Loucy (cell line): ENCODE measurements at regions not wholly inside any gene's neighbourhood (a gene's known extent, or its start where the extent isn't known, plus 50 kb on each side); places are given as distances from the start of the nearest gene placed in this dataset.

Experiments
- H2AFZ ChIP-seq: fragments of 200-600 bp; sonication (generic); 2 replicates; pipeline ENCODE4 v1.6.0; 2016; ENCODE audit warnings: antibody characterized with exemption, mild to moderate bottlenecking, low read length, moderate library complexity
- H3F3A ChIP-seq: fragments of 200-600 bp; 2 replicates; pipeline ENCODE4 v1.6.0; 2016; ENCODE audit warnings: antibody characterized with exemption, low read depth, mild to moderate bottlenecking
- H3K27me3 ChIP-seq: fragments of 200-600 bp; sonication (generic); 2 replicates; pipeline ENCODE4 v1.6.1; 2014; ENCODE audit warnings: low read length, mild to moderate bottlenecking; ENCODE audit not compliant: insufficient read depth, poor library complexity, severe bottlenecking
- H3K36me3 ChIP-seq: fragments of 200-600 bp; sonication (generic); 2 replicates; pipeline ENCODE4 v1.6.1; 2016; ENCODE audit warnings: low read length; ENCODE audit not compliant: insufficient read depth
- H3K4me1 ChIP-seq: fragments of 200-600 bp; sonication (generic); 2 replicates; pipeline ENCODE4 v1.5.1; 2014; ENCODE audit warnings: low read length, mild to moderate bottlenecking; ENCODE audit not compliant: insufficient read depth, poor library complexity, severe bottlenecking
- H3K4me2 ChIP-seq: fragments of 200-600 bp; sonication (generic); 2 replicates; pipeline ENCODE4 v1.6.0; 2014; ENCODE audit warnings: antibody characterized with exemption, low read length, low read depth, mild to moderate bottlenecking; ENCODE audit not compliant: poor library complexity, severe bottlenecking
- H3K4me3 ChIP-seq: fragments of 200-600 bp; sonication (generic); 2 replicates; pipeline ENCODE4 v1.5.1; 2014; ENCODE audit warnings: low read length, mild to moderate bottlenecking, mixed read lengths; ENCODE audit not compliant: poor library complexity, severe bottlenecking
- H3K79me2 ChIP-seq: fragments of 200-600 bp; sonication (generic); 2 replicates; pipeline ENCODE4 v1.6.1; 2014; ENCODE audit warnings: low read length; ENCODE audit not compliant: insufficient read depth
- H3K9ac ChIP-seq: fragments of 200-600 bp; sonication (generic); 2 replicates; pipeline ENCODE4 v1.6.0; 2014; ENCODE audit warnings: mild to moderate bottlenecking, low read depth, low read length, moderate library complexity; ENCODE audit not compliant: poor library complexity, severe bottlenecking
- H3K9me2 ChIP-seq: fragments of 200-600 bp; sonication (generic); replicated peaks from 2 replicates; pipeline ENCODE4 v1.6.1; 2016; ENCODE audit warnings: low read depth, low read length, mixed read lengths
- H3K9me3 ChIP-seq: fragments of 200-600 bp; sonication (generic); 2 replicates; pipeline ENCODE4 v1.6.1; 2014; ENCODE audit warnings: mild to moderate bottlenecking, antibody characterized with exemption, low read length, low read depth; ENCODE audit not compliant: insufficient read depth
- H4K20me1 ChIP-seq: fragments of 200-600 bp; sonication (generic); 2 replicates; pipeline ENCODE4 v1.6.0; 2014; ENCODE audit warnings: antibody characterized with exemption, low read length, mild to moderate bottlenecking; ENCODE audit not compliant: insufficient read depth, poor library complexity, severe bottlenecking
- CTCF ChIP-seq: fragments of 200-600 bp; sonication (generic); conservative IDR thresholded peaks from 2 replicates; pipeline ENCODE4 v1.5.1; 2014; ENCODE audit warnings: mild to moderate bottlenecking, antibody characterized with exemption, low read length
- EZH2phosphoT487 ChIP-seq: fragments of 200-600 bp; IDR thresholded peaks from 2 replicates; pipeline ENCODE4 v1.6.1; 2018; ENCODE audit warnings: antibody characterized with exemption, mild to moderate bottlenecking, moderate library complexity, borderline replicate concordance

DNA sequence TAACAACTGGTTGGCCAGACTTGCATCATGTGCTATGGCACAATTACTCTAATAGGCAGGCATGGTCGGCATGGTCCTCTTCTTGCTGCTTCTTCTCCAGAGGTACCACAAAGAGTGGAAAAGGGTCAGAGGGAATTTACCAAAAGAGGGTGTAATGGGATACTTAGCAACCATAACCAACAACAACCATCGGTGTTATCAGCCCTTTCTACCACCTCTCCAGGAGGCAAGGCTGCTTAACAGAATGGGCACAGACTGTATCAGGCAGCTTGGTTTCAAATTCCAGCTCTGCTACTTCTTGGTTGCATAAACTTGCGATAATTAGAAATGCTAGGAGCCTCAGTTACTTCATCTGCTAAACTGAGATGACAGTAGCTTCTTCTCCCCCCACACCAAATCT lies 284.6 kb upstream of the CRBN start:
- H3F3A ChIP-seq, result no peaks in the 10 kb centered on the region
- no peak overlapping the region for H3K4me3 ChIP-seq
- no peaks in the 10 kb centered on the region for H3K27me3 ChIP-seq
- no peaks in the 10 kb centered on the region for H3K36me3 ChIP-seq
- H3K9me3 ChIP-seq, result no peaks in the 10 kb centered on the region
- no peak overlapping the region for H2AFZ ChIP-seq
- no peaks in the 10 kb centered on the region for H3K4me1 ChIP-seq
- H3K4me2 ChIP-seq, result no peak overlapping the region
- TF ChIP-seq EZH2phosphoT487, result no peak
- H3K9me2 ChIP-seq, result no peaks in the 10 kb centered on the region
- no peaks in the 10 kb centered on the region for H4K20me1 ChIP-seq
- H3K9ac ChIP-seq, result no peak overlapping the region
- no peaks in the 10 kb centered on the region for H3K79me2 ChIP-seq

DNA sequence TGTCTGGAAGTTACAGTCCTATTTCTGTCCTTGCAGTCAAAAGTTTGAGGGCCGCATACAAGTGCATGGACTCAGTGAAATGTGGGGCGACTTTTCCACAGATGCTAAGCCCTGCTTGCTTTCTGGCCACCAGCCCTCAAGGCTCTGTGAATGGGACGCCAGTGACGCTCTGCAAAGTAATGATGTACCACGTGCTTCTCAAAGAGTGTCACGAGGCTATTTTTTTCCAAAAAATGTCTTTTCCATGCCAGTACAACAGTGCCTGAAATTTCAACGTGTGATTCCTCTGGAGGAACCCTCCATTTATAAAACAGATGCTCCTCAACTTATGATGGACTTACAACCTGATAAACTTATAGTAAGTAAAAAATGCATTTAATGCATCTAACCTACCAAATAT lies 281.8 kb upstream of the CRBN start:
- H3F3A ChIP-seq, result no peaks in the 10 kb centered on the region
- H4K20me1 ChIP-seq, result no peaks in the 10 kb centered on the region
- H3K4me2 ChIP-seq, result no peak overlapping the region
- H3K4me3 ChIP-seq, result no peak overlapping the region
- no peaks in the 10 kb centered on the region for H3K36me3 ChIP-seq
- TF ChIP-seq CTCF (no peak), EZH2phosphoT487 (no peak)
- no peaks in the 10 kb centered on the region for H3K79me2 ChIP-seq
- no peaks in the 10 kb centered on the region for H3K9me3 ChIP-seq
- no peaks in the 10 kb centered on the region for H3K9me2 ChIP-seq
- H3K4me1 ChIP-seq, result no peaks in the 10 kb centered on the region
- no peaks in the 10 kb centered on the region for H3K27me3 ChIP-seq
- no peak overlapping the region for H3K9ac ChIP-seq
- no peak overlapping the region for H2AFZ ChIP-seq

DNA sequence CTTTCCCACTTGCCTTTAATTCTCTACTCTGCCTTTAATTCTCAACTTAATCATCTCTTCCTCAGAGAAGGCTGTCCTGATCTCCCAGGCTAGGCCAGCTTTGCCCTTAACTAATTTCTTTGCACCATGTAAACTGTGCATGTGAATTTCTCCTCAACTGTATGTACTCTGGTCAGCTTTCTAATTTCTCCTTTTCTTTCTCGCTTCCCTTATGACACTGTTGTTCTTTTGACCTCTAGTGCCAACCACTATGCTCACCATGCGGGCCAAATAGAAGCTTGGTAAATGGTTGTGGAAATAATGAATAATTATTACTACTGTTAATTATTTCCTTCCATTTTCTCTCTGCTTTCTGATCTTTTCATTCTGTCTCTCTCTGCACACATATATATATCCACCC lies 269.0 kb upstream of the CRBN start:
- H3K9ac ChIP-seq, result no peak overlapping the region
- no peaks in the 10 kb centered on the region for H3K36me3 ChIP-seq
- no peaks in the 10 kb centered on the region for H4K20me1 ChIP-seq
- no peaks in the 10 kb centered on the region for H3F3A ChIP-seq
- no peaks in the 10 kb centered on the region for H3K9me3 ChIP-seq
- no peaks in the 10 kb centered on the region for H3K27me3 ChIP-seq
- no peak overlapping the region for H2AFZ ChIP-seq
- no peak overlapping the region for H3K4me2 ChIP-seq
- TF ChIP-seq CTCF (no peak), EZH2phosphoT487 (no peak)
- no peak overlapping the region for H3K4me3 ChIP-seq
- no peaks in the 10 kb centered on the region for H3K79me2 ChIP-seq
- H3K4me1 ChIP-seq, result no peaks in the 10 kb centered on the region
- H3K9me2 ChIP-seq, result no peaks in the 10 kb centered on the region

GRCh38 chr3:3447641-3448040 lies 268.1 kb upstream of the CRBN start:
- H3F3A ChIP-seq, result no peaks in the 10 kb centered on the region
- H2AFZ ChIP-seq, result no peak overlapping the region
- H3K9me2 ChIP-seq, result no peaks in the 10 kb centered on the region
- H4K20me1 ChIP-seq, result no peaks in the 10 kb centered on the region
- no peak overlapping the region for H3K9ac ChIP-seq
- no peaks in the 10 kb centered on the region for H3K79me2 ChIP-seq
- no peak overlapping the region for H3K4me2 ChIP-seq
- TF ChIP-seq EZH2phosphoT487, result no peak
- TF ChIP-seq CTCF, result no peak
- no peaks in the 10 kb centered on the region for H3K4me1 ChIP-seq
- H3K9me3 ChIP-seq, result no peaks in the 10 kb centered on the region
- H3K27me3 ChIP-seq, result no peaks in the 10 kb centered on the region
- no peak overlapping the region for H3K4me3 ChIP-seq
- no peaks in the 10 kb centered on the region for H3K36me3 ChIP-seq
